22Rv1 (cell line): ENCODE measurements at regions not wholly inside any gene's neighbourhood (a gene's known extent, or its start where the extent isn't known, plus 50 kb on each side); places are given as distances from the start of the nearest gene placed in this dataset.

Experiments used
- ZFX ChIP-seq: fragments of 450-650 bp; IDR thresholded peaks from 2 replicates; pipeline ENCODE4 v1.6.1; 2017; ENCODE audit warnings: antibody characterized with exemption, borderline replicate concordance
- TF ChIP-seq, protein P1 (sequence below): fragments of 450-650 bp; IDR thresholded peaks from 2 replicates; pipeline ENCODE4 v1.5.1; 2017; ENCODE audit warnings: mild to moderate bottlenecking

DNA sequence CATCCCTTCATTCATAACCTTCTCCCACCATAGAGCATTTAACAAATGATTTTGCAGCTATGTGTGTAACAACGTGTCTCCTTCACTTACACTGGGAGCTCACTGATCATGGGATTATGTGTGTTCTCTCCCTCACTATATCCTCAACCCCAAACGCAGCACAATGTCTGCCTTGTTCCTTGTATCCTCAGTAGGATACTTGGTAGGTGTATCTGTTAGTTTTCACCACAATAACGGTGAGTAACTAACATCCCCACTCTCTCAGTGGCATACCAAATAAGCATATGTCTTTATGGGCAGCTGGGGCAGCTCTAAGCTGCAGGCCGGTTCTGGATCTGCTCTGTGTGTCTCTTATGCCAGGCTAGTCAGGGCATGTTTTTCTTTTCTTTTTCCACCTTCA, 166.7 kb upstream of the PWP1 start:
- TF ChIP-seq, protein P1, sequence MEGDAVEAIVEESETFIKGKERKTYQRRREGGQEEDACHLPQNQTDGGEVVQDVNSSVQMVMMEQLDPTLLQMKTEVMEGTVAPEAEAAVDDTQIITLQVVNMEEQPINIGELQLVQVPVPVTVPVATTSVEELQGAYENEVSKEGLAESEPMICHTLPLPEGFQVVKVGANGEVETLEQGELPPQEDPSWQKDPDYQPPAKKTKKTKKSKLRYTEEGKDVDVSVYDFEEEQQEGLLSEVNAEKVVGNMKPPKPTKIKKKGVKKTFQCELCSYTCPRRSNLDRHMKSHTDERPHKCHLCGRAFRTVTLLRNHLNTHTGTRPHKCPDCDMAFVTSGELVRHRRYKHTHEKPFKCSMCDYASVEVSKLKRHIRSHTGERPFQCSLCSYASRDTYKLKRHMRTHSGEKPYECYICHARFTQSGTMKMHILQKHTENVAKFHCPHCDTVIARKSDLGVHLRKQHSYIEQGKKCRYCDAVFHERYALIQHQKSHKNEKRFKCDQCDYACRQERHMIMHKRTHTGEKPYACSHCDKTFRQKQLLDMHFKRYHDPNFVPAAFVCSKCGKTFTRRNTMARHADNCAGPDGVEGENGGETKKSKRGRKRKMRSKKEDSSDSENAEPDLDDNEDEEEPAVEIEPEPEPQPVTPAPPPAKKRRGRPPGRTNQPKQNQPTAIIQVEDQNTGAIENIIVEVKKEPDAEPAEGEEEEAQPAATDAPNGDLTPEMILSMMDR: no peak
- TF ChIP-seq ZFX: no peak
